AG10803 (cell line): ENCODE measurements at regions not wholly inside any gene's neighbourhood (a gene's known extent, or its start where the extent isn't known, plus 50 kb on each side); places are given as distances from the start of the nearest gene placed in this dataset.
A peak's percentile ranks its signal among the peaks of the same experiment; 100 is the strongest.
"Not testable (repeated sequence)": the region's sequence is repeated elsewhere in the genome, so short reads cannot be mapped to it uniquely, and the experiment has no call there.

Source experiments
- DNase-seq: peaks from one replicate; pipeline ENCODE4 v3.0.0; 2010; ENCODE audit warnings: low read depth
- H3K4me3 ChIP-seq: 2 replicates; pipeline ENCODE4 v1.5.1; 2011; ENCODE audit warnings: mild to moderate bottlenecking, low read length, control low read depth
- TF ChIP-seq, protein P1 (sequence below): conservative IDR thresholded peaks from 2 replicates; pipeline ENCODE4 v1.5.1; 2011; ENCODE audit warnings: mild to moderate bottlenecking, low read length, control low read depth, inconsistent platforms

DNA sequence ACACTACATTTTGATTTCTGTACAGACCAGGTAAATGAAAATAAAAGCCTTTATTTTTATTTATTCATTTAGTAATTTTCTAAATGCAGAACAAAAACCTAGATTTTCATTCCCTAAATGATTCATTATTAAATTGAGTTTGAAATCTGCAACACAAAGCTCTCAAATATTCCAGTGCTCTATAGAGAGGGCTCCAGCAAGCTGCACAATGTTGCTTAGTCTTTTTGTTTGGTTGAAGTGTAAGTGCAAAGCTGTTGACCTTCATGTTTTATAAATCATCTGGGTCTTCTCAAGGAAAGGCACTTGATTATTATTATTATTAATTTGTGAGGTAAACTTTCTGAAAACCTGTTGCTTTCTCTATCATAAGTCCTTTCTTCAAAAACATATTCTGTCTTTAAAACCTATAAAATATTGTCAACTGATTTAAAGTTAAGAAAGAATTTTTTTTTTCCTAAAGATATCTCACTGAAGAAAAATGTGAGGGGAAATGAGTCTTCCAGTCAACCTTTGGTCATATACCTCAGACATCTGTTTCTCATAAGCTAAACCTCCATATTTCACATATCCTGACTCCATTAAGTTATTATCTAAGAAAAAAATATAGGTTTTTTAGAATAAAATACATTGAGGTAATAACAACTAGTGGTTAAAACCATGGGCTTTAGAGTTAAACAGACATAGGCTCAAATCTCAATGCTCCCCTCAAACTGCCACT is 100.7 kb downstream of the ZIC4 start:
- no peak overlapping the region for H3K4me3 ChIP-seq
- DNase-seq: peak; percentile 42
- TF ChIP-seq, protein P1, sequence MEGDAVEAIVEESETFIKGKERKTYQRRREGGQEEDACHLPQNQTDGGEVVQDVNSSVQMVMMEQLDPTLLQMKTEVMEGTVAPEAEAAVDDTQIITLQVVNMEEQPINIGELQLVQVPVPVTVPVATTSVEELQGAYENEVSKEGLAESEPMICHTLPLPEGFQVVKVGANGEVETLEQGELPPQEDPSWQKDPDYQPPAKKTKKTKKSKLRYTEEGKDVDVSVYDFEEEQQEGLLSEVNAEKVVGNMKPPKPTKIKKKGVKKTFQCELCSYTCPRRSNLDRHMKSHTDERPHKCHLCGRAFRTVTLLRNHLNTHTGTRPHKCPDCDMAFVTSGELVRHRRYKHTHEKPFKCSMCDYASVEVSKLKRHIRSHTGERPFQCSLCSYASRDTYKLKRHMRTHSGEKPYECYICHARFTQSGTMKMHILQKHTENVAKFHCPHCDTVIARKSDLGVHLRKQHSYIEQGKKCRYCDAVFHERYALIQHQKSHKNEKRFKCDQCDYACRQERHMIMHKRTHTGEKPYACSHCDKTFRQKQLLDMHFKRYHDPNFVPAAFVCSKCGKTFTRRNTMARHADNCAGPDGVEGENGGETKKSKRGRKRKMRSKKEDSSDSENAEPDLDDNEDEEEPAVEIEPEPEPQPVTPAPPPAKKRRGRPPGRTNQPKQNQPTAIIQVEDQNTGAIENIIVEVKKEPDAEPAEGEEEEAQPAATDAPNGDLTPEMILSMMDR: no peak

DNA sequence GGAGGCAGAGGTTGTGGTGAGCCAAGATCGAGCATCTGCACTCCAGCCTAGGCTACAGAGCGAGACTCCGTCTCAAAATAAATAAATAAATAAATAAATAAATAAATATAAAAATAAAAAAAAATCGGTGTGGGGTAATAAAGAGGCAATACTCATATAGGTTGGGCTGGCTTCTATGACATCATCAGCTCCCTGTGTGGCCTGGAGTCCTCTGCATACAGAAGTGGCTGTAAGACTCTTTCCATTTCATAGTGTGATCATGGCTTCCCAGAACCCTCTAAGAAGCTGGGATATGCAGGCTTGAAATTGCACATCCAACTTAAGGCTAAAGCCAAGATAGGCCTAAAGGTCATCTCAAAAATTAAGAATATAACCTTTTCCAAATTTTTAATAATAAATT is 101.6 kb downstream of the ZIC4 start:
- TF ChIP-seq, protein P1: no peak
- peak; percentile 11 for DNase-seq
- no peak overlapping the region for H3K4me3 ChIP-seq

DNA sequence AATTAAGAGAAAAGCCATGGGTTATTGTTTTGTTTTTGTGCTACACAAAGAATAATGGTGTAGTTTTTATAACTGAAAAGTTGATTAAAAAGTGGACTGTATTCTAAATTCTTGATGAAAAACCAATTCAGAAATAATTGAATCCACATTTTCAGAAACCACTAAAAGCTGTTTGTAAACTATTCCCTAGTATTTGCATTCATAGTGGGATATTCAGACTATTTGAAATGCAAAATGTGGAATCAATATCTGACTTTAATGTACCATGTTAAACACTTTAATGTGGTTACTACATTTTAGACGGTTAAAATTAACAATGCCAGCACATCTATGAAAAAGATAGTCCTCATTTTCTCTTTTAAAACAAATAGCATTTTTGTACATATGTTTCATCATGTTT is 104.6 kb downstream of the ZIC4 start:
- DNase-seq: peak; percentile 47
- no peak overlapping the region for H3K4me3 ChIP-seq
- TF ChIP-seq, protein P1: no peak

DNA sequence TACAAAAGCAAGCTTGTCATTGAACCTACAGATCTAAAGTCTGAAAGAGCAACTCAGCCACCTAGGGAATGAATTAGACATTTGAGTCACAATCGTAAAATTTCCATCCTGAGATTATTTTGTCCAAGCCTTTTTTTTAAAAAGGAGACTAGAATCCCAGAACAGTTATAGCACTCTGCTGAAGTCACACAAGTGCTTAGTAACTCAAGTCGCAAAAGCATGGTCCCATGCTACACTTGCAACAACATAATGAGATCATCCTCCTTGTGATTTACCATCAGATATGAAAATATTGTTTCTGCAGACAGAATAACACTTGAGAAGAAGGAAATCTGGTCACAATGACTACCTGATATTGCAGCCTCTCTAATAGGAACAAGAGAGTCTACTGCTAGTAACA is 106.7 kb downstream of the ZIC4 start:
- TF ChIP-seq, protein P1: no peak
- no peak overlapping the region for H3K4me3 ChIP-seq
- DNase-seq: peak; percentile 15

DNA sequence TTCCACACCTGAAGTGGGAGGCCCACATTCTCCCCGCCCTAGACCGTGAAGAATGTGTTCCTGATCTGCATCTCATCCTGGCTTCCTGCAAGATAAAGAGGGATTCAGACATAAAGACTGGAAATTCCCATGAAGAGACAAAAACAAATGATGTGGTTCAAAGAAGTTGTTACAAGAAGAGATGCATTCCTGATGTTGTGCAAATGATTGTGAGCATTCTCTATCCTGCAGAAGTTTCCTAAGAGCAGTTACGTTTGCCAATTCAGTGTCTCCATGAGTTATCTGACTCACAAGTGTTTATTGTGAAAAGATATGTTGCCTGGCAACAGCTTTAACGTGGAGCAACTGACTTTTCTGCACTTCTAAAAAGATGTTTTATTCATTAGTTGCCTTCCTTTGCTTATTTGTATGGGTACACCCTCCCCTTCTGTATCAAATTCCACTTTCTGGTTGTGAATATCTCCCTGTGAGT is 107.8 kb downstream of the ZIC4 start:
- DNase-seq: peak; percentile 100
- TF ChIP-seq, protein P1: no peak
- no peak overlapping the region; the same call in 1 of the 2 replicates for H3K4me3 ChIP-seq

DNA sequence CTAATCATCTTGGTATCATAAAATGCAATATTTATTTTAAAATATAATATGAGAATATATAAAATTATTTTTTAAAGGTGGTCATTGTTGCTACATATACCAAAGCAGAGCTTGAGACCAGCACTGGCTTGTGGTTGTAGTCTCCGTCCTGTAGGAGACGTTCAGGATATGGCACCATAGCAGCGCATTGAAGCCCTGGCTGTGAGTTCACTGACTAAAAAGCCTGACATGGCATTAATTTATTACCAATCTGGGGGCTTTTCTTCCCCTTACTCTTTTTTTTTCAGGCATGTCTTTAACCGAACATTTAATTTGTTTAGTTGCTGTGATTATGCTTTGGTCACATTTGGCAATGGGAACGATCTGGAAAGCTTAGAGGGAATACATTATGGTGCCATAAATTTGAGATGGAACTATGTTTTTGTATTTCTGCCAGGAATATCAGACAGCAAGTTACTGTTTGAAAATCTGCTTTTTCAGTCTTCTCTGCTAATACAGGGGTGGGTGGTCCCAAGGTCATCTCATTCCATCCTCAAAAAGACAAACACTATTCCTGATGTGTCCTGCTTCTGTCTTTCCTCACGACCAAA is 108.5 kb downstream of the ZIC4 start:
- H3K4me3 ChIP-seq: no peak overlapping the region
- TF ChIP-seq, protein P1: no peak
- peak; percentile 1 for DNase-seq

DNA sequence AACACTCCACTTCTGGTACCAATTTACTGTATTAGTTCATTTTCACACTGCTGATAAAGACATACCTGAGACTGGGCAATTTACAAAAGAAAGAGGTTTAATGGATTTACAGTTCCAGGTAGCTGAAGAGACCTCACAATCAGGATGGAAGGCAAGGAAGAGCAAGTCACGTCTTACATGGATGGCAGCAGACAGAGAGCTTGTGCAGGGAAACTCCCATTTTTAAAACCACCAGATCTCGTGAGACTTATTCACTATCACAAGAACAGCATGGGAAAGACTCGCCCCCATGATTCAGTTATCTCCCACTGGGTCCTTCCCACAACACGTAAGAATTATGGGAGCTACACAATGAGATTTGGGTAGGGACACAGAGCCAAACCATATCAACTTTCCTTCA is 119.0 kb downstream of the ZIC4 start:
- DNase-seq: not testable (repeated sequence)

More for the DNA sequence above, 119.0 kb downstream of the ZIC4 start:
- H3K4me3 ChIP-seq: not testable (repeated sequence)
